Prostate gland (tissue), 2 donors: ENCODE measurements at regions not wholly inside any gene's neighbourhood (a gene's known extent, or its start where the extent isn't known, plus 50 kb on each side); places are given as distances from the start of the nearest gene placed in this dataset.

Experiments used
- POLR2A ChIP-seq: fragments of 450-650 bp; IDR thresholded peaks from one replicate; pipeline ENCODE4 v1.6.1; 2016; ENCODE audit warnings: antibody characterized with exemption, mild to moderate bottlenecking
- POLR2AphosphoS5 ChIP-seq: sonication (generic); formaldehyde crosslinking; IDR thresholded peaks from one replicate; pipeline ENCODE4 v1.6.1; 2017; ENCODE audit warnings: antibody characterized with exemption
- TF ChIP-seq, protein P1 (sequence below), 4 experiments: fragments of 200-600 bp in 2 of 4; fragments of 450-650 bp in 2 of 4; sonication (generic) in 2 of 4; IDR thresholded peaks; 1 replicate in 3 of 4; 2 replicates in 1 of 4; pipeline ENCODE4 v1.5.1; 2016 to 2019; ENCODE audit warnings: antibody characterized with exemption in 4 of 4, mild to moderate bottlenecking in 2 of 4, moderate library complexity in 2 of 4

DNA sequence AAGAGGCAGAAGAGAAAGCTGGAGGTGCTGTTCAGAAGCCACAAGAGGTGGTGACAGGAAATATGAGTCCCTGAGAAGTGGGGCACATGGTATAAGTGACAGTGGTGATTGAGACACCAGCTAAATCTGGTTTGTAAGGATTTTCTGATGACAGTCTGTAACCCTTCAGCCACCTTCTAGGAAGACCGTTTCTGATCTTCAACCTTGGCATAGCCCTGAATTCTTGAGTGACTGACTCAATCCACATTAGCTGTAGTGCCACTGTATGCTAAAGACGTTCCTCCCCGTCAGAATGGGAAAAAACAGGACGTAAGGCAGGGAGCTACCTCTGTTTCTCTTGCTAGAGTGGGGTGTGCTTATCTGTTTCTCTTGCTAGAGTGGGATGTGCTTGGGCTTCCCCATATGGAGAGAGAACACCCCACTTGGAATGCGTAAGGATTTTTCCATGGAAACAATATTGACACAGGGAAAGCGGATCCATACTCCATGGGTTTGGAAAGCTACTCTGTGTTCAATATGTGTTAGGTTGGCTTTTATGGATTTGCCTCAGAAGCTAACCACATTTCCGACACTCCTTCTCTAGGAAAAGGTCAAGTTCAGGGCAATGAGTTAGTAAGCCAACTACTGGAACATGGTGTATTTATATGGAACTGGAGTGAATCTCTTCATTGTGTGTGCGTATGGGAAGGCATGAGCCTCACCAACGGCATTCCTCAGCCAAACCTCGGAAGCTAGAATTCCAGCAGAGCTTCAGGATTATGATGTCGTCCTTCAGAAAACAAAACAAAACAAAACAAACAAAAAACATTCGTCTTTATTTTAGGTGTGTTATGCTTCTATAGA, 948.8 kb upstream of the SLC10A2 start:
- TF ChIP-seq, protein P1, sequence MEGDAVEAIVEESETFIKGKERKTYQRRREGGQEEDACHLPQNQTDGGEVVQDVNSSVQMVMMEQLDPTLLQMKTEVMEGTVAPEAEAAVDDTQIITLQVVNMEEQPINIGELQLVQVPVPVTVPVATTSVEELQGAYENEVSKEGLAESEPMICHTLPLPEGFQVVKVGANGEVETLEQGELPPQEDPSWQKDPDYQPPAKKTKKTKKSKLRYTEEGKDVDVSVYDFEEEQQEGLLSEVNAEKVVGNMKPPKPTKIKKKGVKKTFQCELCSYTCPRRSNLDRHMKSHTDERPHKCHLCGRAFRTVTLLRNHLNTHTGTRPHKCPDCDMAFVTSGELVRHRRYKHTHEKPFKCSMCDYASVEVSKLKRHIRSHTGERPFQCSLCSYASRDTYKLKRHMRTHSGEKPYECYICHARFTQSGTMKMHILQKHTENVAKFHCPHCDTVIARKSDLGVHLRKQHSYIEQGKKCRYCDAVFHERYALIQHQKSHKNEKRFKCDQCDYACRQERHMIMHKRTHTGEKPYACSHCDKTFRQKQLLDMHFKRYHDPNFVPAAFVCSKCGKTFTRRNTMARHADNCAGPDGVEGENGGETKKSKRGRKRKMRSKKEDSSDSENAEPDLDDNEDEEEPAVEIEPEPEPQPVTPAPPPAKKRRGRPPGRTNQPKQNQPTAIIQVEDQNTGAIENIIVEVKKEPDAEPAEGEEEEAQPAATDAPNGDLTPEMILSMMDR (IDR thresholded peaks at IDR 0.05), result no peak
- no peak for TF ChIP-seq POLR2A
- TF ChIP-seq POLR2AphosphoS5, result no peak
